Left lobe of liver (tissue), 2 donors: ENCODE measurements at regions not wholly inside any gene's neighbourhood (a gene's known extent, or its start where the extent isn't known, plus 50 kb on each side); places are given as distances from the start of the nearest gene placed in this dataset.

ENCODE experiments used
- ATAC-seq: fragments of 200-7000 bp; cut with Tn5 transposase; one replicate; pipeline ENCODE4 v1.9.1; 2020; ENCODE audit warnings: mild to moderate bottlenecking, moderate library complexity
- DNase-seq: peaks from one replicate; pipeline ENCODE4 v3.0.0-alpha.2; 2020; ENCODE audit warnings: low spot score
- donor health status: DM: no; HTN: no; CAD: no; lungs with moderate emphysema.
- donor health status: DM: no; HTN: yes; CAD: no.

GRCh38 chrX:10047133-10047532 is 80.0 kb downstream of the CLDN34 start:
- ATAC-seq (no peak), DNase-seq (no peak)

GRCh38 chrX:10047631-10048030 is 80.5 kb downstream of the CLDN34 start:
- ATAC-seq, result no peak
- no peak for DNase-seq

GRCh38 chrX:10048076-10048475 is 80.9 kb downstream of the CLDN34 start:
- DNase-seq, result no peak

GRCh38 chrX:10048707-10049106 is 81.5 kb downstream of the CLDN34 start:
- DNase-seq, result no peak
- no peak for ATAC-seq

More at GRCh38 chrX:10048076-10048475, 80.9 kb downstream of the CLDN34 start:
- no peak for ATAC-seq

- no peak for DNase-seq
- ATAC-seq, result no peak
Measured at GRCh38 chrX:10049236-10049635, 82.1 kb downstream of the CLDN34 start.

GRCh38 chrX:10050481-10050880 is 83.3 kb downstream of the CLDN34 start:
- ATAC-seq, result no peak
- DNase-seq, result no peak

GRCh38 chrX:10051866-10052480 is 84.8 kb downstream of the CLDN34 start:
- ATAC-seq, result no peak
- DNase-seq, result no peak

- DNase-seq (no peak), ATAC-seq (peak; percentile 37)
Measured at GRCh38 chrX:10052906-10053625, 85.9 kb downstream of the CLDN34 start.

- no peak for DNase-seq
- no peak for ATAC-seq
Measured at GRCh38 chrX:10054396-10054795, 87.2 kb downstream of the CLDN34 start.

- ATAC-seq (no peak), DNase-seq (no peak)
Measured at GRCh38 chrX:10055430-10055829, 88.3 kb downstream of the CLDN34 start.

- ATAC-seq (no peak), DNase-seq (no peak)
Measured at GRCh38 chrX:10062352-10062751, 94.4 kb upstream of the CLCN4 start.

GRCh38 chrX:10062980-10063379 is 93.8 kb upstream of the CLCN4 start:
- DNase-seq, result no peak
- no peak for ATAC-seq

- ATAC-seq (peak; percentile 89), DNase-seq (peak; percentile 55)
Measured at GRCh38 chrX:10064736-10065135, 92.0 kb upstream of the CLCN4 start.

GRCh38 chrX:10070714-10071436 is 85.9 kb upstream of the CLCN4 start:
- DNase-seq (no peak), ATAC-seq (no peak)

- no peak for ATAC-seq
- no peak for DNase-seq
Measured at GRCh38 chrX:10071451-10072144, 85.2 kb upstream of the CLCN4 start.

GRCh38 chrX:10072786-10073568 is 83.8 kb upstream of the CLCN4 start:
- no peak for ATAC-seq
- no peak for DNase-seq

- no peak for DNase-seq
Measured at GRCh38 chrX:10073671-10074070, 83.1 kb upstream of the CLCN4 start.

GRCh38 chrX:10074241-10074941 is 82.4 kb upstream of the CLCN4 start:
- peak; percentile 80 for ATAC-seq
- peak; percentile 56 for DNase-seq

More at GRCh38 chrX:10073671-10074070, 83.1 kb upstream of the CLCN4 start:
- ATAC-seq, result no peak

- ATAC-seq (no peak), DNase-seq (no peak)
Measured at GRCh38 chrX:10076765-10077164, 80.0 kb upstream of the CLCN4 start.
